ENCODE measurements at regions not wholly inside any gene's neighbourhood (a gene's known extent, or its start where the extent isn't known, plus 50 kb on each side); places are given as distances from the start of the nearest gene placed in this dataset.

DNA sequence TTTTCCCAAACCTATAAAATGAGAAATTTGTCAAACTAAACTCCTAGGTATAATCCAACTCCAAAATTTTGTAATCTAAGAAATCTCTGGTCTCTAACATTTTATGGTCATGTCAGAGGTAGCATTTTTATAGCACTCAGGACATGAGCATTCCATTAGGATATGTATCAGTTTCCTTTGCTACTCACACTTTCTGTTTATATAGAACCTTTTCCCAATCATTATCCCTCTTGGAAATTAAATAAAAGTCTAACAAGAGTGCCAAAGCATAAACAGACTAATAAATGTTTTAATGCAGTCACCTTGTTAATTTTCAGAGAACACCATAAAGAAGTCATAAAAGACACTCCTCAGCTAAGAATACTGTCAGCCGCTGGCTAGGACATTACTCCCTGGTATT is 300.0 kb upstream of the CWC22 start:
- TF ChIP-seq POLR2AphosphoS5 (IDR thresholded peaks at IDR 0.05) = no peak
- no peak for TF ChIP-seq CTCF (IDR thresholded peaks at IDR 0.05)
- TF ChIP-seq EP300 (IDR thresholded peaks at IDR 0.05) = no peak
